Kidney (tissue), 13 donors: ENCODE measurements at regions not wholly inside any gene's neighbourhood (a gene's known extent, or its start where the extent isn't known, plus 50 kb on each side); places are given as distances from the start of the nearest gene placed in this dataset.

Experiments used
- DNase-seq, 5 donors: peaks; one replicate each; pipeline ENCODE4 v3.0.0-alpha.2; 2013 to 2020
- FAIRE-seq: peaks from 2 replicates; lab custom pipeline; 2012; peaks lifted over from hg19 to GRCh38; lab: Jason Lieb, UNC
- H3K27ac ChIP-seq, 2 donors: one replicate each; pipeline ENCODE4 v1.7.0; 2013; ENCODE audit warnings: low read depth in 2 of 2, low read length in 2 of 2, inconsistent platforms in 1 of 2
- H3K27me3 ChIP-seq: one replicate; pipeline ENCODE4 v1.7.1; 2013; ENCODE audit warnings: low read length, inconsistent platforms; ENCODE audit not compliant: control insufficient read depth, insufficient read depth
- H3K36me3 ChIP-seq, 3 donors: one replicate each; pipeline versions ENCODE4 v1.7.0 to v1.7.1; 2013; ENCODE audit warnings: low read length in 3 of 3, control low read depth in 1 of 3, inconsistent platforms in 1 of 3; ENCODE audit not compliant: insufficient read depth in 3 of 3, control insufficient read depth in 2 of 3
- H3K4me1 ChIP-seq, 3 donors: one replicate each; pipeline versions ENCODE4 v1.7.0 to v1.7.1; 2013; ENCODE audit warnings: low read length in 3 of 3, inconsistent platforms in 1 of 3, low read depth in 1 of 3; ENCODE audit not compliant: control insufficient read depth in 2 of 3, insufficient read depth in 2 of 3
- H3K4me3 ChIP-seq, 3 donors: one replicate each; pipeline versions ENCODE4 v1.7.0 to v1.8.1; 2013; ENCODE audit warnings: low read length in 3 of 3, control low read depth in 1 of 3, inconsistent platforms in 1 of 3
- H3K9ac ChIP-seq, 3 donors: one replicate each; pipeline versions ENCODE4 v1.7.0 to v1.7.1; 2013; ENCODE audit warnings: low read length in 3 of 3, control low read depth in 1 of 3, inconsistent platforms in 1 of 3
- H3K9me3 ChIP-seq, 3 donors: one replicate each; pipeline versions ENCODE4 v1.7.0 to v1.7.1; 2013; ENCODE audit warnings: low read length in 3 of 3, control low read depth in 1 of 3, inconsistent platforms in 1 of 3; ENCODE audit not compliant: control insufficient read depth in 2 of 3, insufficient read depth in 1 of 3
- CTCF ChIP-seq: IDR thresholded peaks from 3 replicates; pipeline ENCODE4 v1.5.1; 2012; ENCODE audit warnings: mild to moderate bottlenecking, moderate library complexity, borderline replicate concordance; ENCODE audit not compliant: insufficient read depth; ENCODE audit errors: extremely low read depth
- intact Hi-C: fragments of 100-400 bp; cut with DNase I; formaldehyde crosslinking; loops from one replicate; pipeline ENCODE4 v1.11.1; 2022
- donor health status: control.
- donor health status: control.
- donor health status: control.
- donor health status: control.
- donor health status: control.
- donor health status: DM: yes; HTN: yes; CAD: no.
- donor health status: Normal renal cell carcinoma (clear cell type).

- intact Hi-C loops, result loop anchor here (10.0 kb wide), 1 partner anchor 381 kb away; the partner anchor contains the start of gene TFAP2A
- Histone ChIP-seq H3K4me1 (no peaks in the 10 kb centered on the region), H3K27ac (no peak overlapping the region), H3K9me3 (no peaks in the 10 kb centered on the region), H3K27me3 (no peaks in the 10 kb centered on the region), H3K4me3 (peak overlapping the region; percentile 9 to 28 (median 21)), H3K9ac (no peak overlapping the region), H3K36me3 (no peaks in the 10 kb centered on the region)
- DNase-seq (peak in 4 of 5 donors; percentile 42 to 78 (median 60)), FAIRE-seq (no peak)
- no peak for TF ChIP-seq CTCF
Observed at GRCh38 chr6:10033223-10033829, 381.5 kb downstream of the TFAP2A start.

- H3K9ac ChIP-seq, result no peak overlapping the region
- no peak overlapping the region for H3K4me3 ChIP-seq
- H3K4me1 ChIP-seq, result no peaks in the 10 kb centered on the region
- no peaks in the 10 kb centered on the region for H3K36me3 ChIP-seq
- FAIRE-seq (no peak), DNase-seq (no peak)
- H3K27me3 ChIP-seq, result no peaks in the 10 kb centered on the region
- no peak overlapping the region for H3K27ac ChIP-seq
- TF ChIP-seq CTCF, result no peak
- intact Hi-C loops, result loop anchor here (10.0 kb wide), 1 partner anchor 383 kb away; the partner anchor contains the start of gene TFAP2A
- H3K9me3 ChIP-seq, result no peaks in the 10 kb centered on the region
Observed at GRCh38 chr6:10031617-10032016, 383.3 kb downstream of the TFAP2A start.

- intact Hi-C loops, result loop anchor here (10.0 kb wide), 1 partner anchor 384 kb away; the partner anchor contains the start of gene TFAP2A
- H3K27me3 ChIP-seq, result no peaks in the 10 kb centered on the region
- H3K9ac ChIP-seq, result no peak overlapping the region
- FAIRE-seq (peak; percentile 53), DNase-seq (peak in 1 of 5 donors; percentile 9)
- H3K9me3 ChIP-seq, result no peaks in the 10 kb centered on the region
- no peaks in the 10 kb centered on the region for H3K36me3 ChIP-seq
- H3K27ac ChIP-seq, result no peak overlapping the region
- no peaks in the 10 kb centered on the region for H3K4me1 ChIP-seq
- TF ChIP-seq CTCF, result peak; percentile 26
- no peak overlapping the region for H3K4me3 ChIP-seq
Observed at GRCh38 chr6:10030942-10031537, 383.8 kb downstream of the TFAP2A start.
